GM18909 (cell line): ENCODE measurements at regions not wholly inside any gene's neighbourhood (a gene's known extent, or its start where the extent isn't known, plus 50 kb on each side); places are given as distances from the start of the nearest gene placed in this dataset.

Experiments used
- ATAC-seq: cut with Tn5 transposase; IDR thresholded peaks from one replicate; pipeline ENCODE4 v1.9.1; 2021; ENCODE audit warnings: mild to moderate bottlenecking; ENCODE audit not compliant: unreplicated experiment, poor library complexity

- ATAC-seq = no peak
Observed at GRCh38 chr2:120877409-120877808, 141.7 kb downstream of the GLI2 start.

- ATAC-seq = no peak
Observed at GRCh38 chr2:120878970-120879369, 143.3 kb downstream of the GLI2 start.

DNA sequence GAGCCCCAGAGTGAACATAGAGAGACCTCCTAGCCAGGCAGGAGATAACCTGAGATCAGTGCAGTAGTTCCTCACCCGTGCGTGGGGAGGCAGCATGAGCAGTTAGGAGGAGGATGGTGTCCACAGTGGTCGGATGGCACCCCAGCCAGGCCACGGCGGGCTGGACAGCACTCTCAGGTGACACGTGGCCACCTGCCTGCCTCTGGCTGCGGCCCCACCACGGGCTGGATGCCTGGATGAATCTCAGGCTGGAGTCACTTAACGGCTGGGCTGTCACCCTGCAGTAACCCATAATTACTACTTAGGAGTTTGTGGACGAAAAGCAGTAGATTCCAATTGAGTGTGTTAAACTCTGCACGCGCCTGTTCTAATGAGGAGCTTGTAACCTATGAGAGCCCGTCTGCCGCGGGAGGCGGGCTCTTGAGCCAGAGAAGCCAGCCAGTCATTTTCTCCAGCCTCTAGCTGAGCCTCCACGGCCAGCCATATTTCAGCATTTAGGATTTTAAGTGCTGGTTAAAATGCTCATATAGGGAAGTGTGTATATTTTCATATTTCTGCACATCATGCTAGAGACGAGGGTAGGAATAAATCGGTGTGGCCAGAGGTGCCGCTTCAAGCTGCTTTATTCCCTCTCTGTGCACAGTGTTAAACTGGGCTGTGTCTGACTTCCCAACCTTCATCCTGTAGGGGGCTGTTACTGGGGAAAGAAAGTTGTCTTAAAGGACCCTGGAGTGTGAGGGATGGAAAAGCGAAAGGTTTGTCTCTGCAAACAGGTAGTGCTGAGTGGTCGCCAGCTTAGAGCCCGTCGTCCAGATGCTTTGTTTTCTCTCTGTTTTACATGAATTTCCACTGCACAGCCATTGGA is 144.0 kb downstream of the GLI2 start:
- ATAC-seq = no peak

DNA sequence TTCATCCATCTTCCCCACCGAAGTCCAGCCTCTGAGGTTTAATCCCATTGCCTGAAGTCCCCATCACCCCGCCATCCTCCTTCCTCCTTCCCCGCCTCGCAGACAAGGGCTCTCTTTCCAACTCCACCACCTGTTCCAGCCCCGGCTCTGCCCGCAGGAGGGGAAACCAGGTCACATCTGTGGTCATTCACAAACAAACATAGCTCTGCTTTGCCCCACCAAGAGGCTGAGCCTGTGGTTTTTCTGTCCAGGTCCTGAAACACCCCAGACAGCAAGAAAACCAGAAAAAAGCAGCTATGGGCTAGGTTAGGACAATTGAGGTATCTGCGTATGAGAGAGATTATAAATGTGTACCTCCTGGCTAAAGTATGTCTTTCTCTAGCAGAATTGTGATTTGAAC is 144.7 kb downstream of the GLI2 start:
- no peak for ATAC-seq

DNA sequence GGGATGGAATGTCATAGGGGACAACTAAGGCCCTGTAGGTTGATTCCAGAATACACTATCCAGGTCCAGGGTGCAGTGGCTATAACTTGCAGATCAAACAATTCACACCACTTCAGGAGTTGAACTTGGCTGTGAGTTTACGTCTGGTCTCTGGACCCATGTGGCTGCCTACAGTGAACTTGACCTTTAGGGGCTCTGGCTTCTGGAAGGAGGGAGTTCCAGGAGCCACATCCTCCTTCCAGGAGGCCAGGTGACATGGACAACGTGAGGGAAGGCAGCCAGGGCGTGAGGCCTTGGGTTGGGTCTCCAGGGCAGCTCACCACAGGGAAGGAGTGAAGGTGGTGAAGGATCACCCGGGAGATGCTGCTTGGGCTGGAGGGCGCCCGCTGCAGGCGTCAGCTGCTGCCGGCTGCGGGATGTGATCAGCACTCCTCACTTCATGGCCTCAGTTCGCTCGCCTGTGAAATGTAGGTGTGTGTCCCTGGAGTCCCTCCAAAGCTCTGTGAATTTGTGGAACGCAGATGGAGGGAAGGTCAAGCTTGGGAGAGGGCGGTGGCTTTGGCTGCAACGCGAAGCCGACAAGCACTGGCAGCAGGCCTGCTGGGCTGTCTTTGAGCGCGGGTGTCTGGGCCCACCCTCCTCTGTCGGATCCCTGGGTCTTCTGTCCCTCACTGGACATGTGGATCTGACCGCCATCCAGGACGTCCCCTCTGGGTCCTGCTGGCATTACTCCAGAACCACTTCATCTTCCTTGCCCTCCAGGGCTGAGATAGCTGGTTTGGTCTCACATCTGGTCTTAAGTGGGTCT is 146.5 kb downstream of the GLI2 start:
- no peak for ATAC-seq

DNA sequence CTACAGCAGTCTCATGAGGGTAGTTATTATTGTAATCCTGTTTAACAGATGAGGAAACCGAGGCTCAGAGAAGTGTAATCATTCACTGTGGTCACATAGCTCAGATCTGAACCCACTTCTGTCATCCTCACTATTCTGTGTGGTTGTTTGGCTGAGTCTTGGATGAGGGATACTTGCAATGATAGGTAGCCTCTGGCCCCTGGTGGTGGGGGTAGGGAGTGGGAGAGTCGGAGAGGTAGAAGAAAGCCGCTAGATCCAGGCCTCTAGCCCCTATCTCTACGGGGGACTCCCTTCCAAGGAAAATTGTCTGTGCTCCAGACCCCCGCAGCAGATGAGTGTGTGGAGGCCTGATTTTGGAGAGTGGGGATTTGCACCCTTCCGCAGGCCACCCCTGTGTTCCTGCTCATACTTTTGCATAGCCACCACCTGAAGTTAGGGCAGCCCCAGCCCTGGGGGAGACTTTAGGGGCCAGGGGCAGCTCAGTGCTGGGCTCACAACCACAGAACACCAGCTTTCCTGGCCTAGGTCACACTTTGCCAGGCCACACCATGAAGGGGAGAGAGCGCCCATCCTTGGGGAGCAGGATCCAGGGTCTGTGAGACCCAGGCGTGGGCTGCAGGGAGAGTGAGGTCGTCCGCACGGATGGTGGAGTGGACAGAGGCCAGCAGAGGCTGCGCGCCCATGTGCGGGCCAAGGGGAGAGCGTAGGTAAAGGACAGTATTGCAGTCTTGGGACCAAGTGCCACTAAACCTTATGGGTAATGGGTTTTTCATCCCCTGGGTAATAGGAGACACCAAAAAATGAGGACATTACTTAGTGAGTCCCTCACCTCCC is 148.2 kb downstream of the GLI2 start:
- no peak for ATAC-seq

DNA sequence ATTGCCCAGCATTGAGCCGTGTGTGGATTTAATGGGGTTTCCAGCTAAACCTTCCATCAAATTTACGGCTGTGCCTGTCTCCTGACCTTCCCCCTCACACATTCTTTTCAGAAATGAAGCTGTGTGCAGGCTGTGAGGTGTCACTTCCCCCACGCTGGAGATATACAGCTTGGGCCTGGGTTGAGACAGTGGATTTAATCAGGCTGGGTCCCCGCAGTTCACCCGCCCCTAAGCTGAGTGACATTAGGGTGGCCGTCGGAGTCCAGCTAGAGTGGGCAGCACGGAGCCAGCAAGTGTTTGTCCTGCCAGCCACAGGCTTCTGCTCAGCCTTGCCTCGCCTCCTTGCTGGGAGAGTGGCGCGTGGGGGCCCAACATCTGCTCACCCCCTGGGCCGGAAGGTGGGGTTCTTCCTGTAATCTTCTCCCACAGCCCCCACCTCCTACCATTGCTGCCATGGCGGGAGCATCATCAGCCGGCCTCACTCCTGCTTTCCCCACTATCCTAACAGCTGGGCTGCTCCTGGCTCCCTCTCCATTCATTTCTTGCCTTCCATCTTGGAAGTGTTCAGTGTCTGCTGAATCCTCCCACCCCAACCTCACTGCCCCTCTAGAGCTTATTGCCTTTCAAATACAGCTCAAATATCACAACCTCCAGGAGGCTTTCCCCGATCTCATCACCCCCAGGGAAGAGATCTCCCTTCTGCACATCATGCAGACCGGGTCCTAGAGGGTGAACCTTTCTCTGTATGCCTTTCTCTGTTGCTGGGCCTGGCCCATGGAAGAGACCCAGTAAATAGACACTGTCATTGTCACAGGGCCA is 149.0 kb downstream of the GLI2 start:
- ATAC-seq = no peak

DNA sequence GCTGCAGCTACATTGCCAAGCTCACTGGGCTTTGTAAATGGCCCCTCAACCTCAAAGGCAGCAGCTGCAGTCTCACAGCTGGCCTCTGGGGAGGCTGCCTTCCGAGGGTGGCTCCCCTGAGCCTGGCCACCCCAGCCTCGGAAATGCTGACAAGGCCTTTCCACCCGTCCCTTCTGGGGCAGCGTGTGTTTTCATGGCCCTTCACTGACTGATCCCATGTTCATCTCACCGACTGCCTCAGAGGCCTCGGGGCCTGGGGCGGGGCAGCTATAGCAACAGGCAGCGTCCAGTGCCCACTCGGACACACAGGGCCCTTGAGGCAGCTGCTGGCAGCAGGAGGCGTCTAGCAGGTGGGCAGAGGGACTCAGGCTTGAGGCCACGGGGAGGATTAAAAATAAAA is 149.7 kb downstream of the GLI2 start:
- ATAC-seq = no peak

DNA sequence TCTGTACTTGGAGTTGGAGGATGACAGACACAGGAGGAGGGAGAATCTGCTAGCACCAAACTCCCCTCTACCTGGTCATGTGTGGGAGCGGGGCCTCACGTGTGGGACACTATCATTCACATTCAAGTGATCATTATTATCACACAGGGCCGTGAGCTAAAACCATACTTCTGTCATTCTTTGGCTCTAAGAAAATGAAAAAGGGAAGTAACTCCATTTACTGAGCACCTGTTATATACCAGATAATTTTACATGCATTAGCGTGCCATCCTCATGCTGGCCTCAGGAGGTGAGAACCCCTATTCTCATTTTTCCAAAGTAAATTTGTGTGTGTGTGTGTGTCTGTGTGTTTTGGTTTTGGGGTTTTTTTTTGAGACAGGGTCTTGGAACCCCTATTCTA is 150.1 kb downstream of the GLI2 start:
- ATAC-seq = no peak

- ATAC-seq = no peak
Observed at GRCh38 chr2:120886534-120887319, 151.1 kb downstream of the GLI2 start.

DNA sequence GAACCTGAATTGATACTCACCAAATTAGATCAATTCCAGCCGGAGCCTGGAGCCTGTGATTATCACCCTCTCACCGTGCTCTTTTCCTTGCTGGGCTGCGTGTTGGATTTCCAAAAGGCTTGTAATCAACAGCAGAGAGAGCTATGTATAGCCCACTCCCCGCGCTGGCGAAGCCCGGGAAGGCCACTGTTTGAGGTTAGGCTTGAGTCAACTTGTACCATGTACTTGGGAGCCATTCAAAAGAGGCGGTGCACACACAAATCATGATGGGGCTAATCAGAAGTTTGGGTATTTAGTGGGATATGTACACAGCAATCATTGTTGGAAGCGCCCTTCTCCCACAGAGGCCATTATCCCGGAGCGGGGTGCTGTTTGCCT is 151.6 kb downstream of the GLI2 start:
- no peak for ATAC-seq

GRCh38 chr2:120887741-120888231 is 152.1 kb downstream of the GLI2 start:
- ATAC-seq = no peak

DNA sequence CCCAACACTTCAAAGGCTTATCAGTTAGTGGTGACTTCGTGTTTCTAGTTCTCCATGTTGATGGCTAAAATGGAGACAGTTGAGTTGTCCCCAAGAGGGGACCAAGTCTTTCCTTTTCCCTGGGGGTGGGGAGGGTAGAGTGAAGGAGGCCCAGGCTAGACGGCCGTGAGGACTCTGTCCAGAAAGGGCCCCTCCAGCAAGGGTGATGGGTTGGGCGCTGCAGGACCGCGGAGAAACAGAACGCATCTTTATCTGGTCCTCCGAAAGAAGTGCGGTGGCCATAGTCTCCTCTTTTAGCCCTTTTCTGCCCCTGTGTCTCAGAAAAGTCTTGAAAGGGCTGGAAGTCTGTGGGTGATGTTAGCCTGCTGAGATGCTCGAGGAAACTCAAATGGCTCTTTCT is 153.2 kb downstream of the GLI2 start:
- ATAC-seq = no peak

- no peak for ATAC-seq
Observed at GRCh38 chr2:120889936-120890335, 154.3 kb downstream of the GLI2 start.

- no peak for ATAC-seq
Observed at GRCh38 chr2:120890566-120891360, 155.1 kb downstream of the GLI2 start.

- no peak for ATAC-seq
Observed at GRCh38 chr2:120892271-120892966, 156.8 kb downstream of the GLI2 start.

DNA sequence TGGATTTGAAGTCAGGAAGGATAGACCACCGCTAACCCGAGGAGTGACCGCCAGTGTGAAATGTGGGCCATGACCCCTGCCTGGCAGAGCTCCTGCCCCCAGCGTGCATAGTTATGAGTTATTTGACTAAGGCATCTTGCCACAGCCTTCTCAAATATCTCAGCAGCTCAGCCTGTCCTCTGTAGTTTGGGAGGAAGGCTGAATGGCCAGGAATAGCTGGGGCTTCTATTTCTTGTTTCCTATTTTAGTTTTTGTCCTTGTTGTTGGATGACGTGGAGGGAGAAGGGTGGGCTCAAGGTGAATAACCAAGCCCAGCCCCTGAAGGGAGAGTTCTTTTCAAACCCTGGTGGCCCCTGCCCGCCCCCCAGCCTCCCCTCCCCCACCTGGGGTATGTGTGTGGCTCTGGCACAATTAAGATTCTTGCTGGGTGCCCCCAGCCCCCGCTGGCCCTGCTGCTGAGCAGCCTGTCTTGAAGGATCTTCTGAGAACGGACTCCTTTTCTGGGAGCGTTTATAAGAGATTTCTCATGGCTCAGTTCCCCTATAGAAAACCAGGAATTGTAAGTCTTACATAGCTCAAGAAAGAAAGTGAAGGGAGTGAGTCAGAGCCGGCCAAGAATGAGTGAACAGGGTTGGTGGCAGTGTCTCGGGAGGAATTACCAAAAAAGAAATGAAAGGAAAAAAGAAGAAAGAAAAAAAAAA is 157.4 kb downstream of the GLI2 start:
- no peak for ATAC-seq
